ENCODE measurements at regions not wholly inside any gene's neighbourhood (a gene's known extent, or its start where the extent isn't known, plus 50 kb on each side); places are given as distances from the start of the nearest gene placed in this dataset.

GRCh38 chr3:76933245-76933644 lies 106.7 kb upstream of the ROBO2 start:
- no peak for TF ChIP-seq CTCF (IDR thresholded peaks at IDR 0.05; ENCODE audit: low read depth, low read length)
- no peak for TF ChIP-seq EZH2phosphoT487 (IDR thresholded peaks at IDR 0.05; ENCODE audit: low read depth)

Measured in OCI-LY3 (cell line).